ENCODE measurements at regions not wholly inside any gene's neighbourhood (a gene's known extent, or its start where the extent isn't known, plus 50 kb on each side); places are given as distances from the start of the nearest gene placed in this dataset.

GRCh38 chr1:166261511-166261910 lies 94.7 kb upstream of the FAM78B start:
- POLR2A ChIA-PET = no interaction called here
- TF ChIP-seq CTCF (IDR thresholded peaks at IDR 0.05; ENCODE audit: control extremely low read depth, extremely low read depth, low read depth, missing control alignments) = no peak
- CTCF ChIA-PET = no interaction called here
- DNase-seq (ENCODE audit: extremely low spot score) = no peak

GRCh38 chr1:166270476-166271150 lies 103.8 kb upstream of the FAM78B start:
- POLR2A ChIA-PET = no interaction called here
- TF ChIP-seq CTCF (IDR thresholded peaks at IDR 0.05; ENCODE audit: control extremely low read depth, extremely low read depth, low read depth, missing control alignments) = no peak
- no peak for DNase-seq (ENCODE audit: extremely low spot score)
- CTCF ChIA-PET = no interaction called here

GRCh38 chr1:166271151-166271538 lies 104.3 kb upstream of the FAM78B start:
- no peak for DNase-seq (ENCODE audit: extremely low spot score)
- TF ChIP-seq CTCF (IDR thresholded peaks at IDR 0.05; ENCODE audit: control extremely low read depth, extremely low read depth, low read depth, missing control alignments) = no peak
- POLR2A ChIA-PET = no interaction called here
- CTCF ChIA-PET = no interaction called here

- ChIA-PET CTCF (no interaction called here), POLR2A (no interaction called here)
- TF ChIP-seq CTCF (IDR thresholded peaks at IDR 0.05; ENCODE audit: control extremely low read depth, extremely low read depth, low read depth, missing control alignments) = no peak
- DNase-seq (ENCODE audit: extremely low spot score) = peak; percentile 21
Measured at GRCh38 chr1:166272155-166272554, 105.4 kb upstream of the FAM78B start.

GRCh38 chr1:166272851-166273250 lies 106.0 kb upstream of the FAM78B start:
- no peak for DNase-seq (ENCODE audit: extremely low spot score)
- ChIA-PET CTCF (no interaction called here), POLR2A (no interaction called here)
- no peak for TF ChIP-seq CTCF (IDR thresholded peaks at IDR 0.05; ENCODE audit: control extremely low read depth, extremely low read depth, low read depth, missing control alignments)

- ChIA-PET CTCF (no interaction called here), POLR2A (no interaction called here)
- no peak for TF ChIP-seq CTCF (IDR thresholded peaks at IDR 0.05; ENCODE audit: control extremely low read depth, extremely low read depth, low read depth, missing control alignments)
Measured at GRCh38 chr1:166273618-166274017, 106.8 kb upstream of the FAM78B start.

More at GRCh38 chr1:166273618-166274017, 106.8 kb upstream of the FAM78B start:
- no peak for DNase-seq (ENCODE audit: extremely low spot score)

All from GM10248 (cell line).